ENCODE measurements at regions not wholly inside any gene's neighbourhood (a gene's known extent, or its start where the extent isn't known, plus 50 kb on each side); places are given as distances from the start of the nearest gene placed in this dataset.

- Histone ChIP-seq H2AFZ (ENCODE audit: low read length) (no peak overlapping the region), H4K20me1 (ENCODE audit: insufficient read depth, low read length) (no peaks in the 10 kb centered on the region), H3K27me3 (ENCODE audit: insufficient read depth, low read length) (no peaks in the 10 kb centered on the region), H3K4me2 (ENCODE audit: insufficient read depth, low read length) (no peak overlapping the region), H3K36me3 (ENCODE audit: insufficient read depth, low read length) (no peaks in the 10 kb centered on the region), H3K79me2 (ENCODE audit: insufficient read depth, low read length) (no peaks in the 10 kb centered on the region), H3K4me1 (ENCODE audit: insufficient read depth, low read length) (peaks cover 12% of the 10 kb centered on the region), H3K4me3 (ENCODE audit: insufficient read depth, low read length) (no peak overlapping the region), H3K27ac (ENCODE audit: low read depth, low read length) (no peak overlapping the region), H3K9me3 (ENCODE audit: low read depth, low read length) (no peaks in the 10 kb centered on the region)
- no peak for TF ChIP-seq CTCF (IDR thresholded peaks at IDR 0.05; ENCODE audit: extremely low read depth, low read depth, low read length)
- DNase-seq (ENCODE audit: insufficient read length, low spot score, missing footprints), result no peak
These were observed 57.3 kb upstream of the TMEM72 start for GRCh38 chr10:44853796-44854195.

- no peaks in the 10 kb centered on the region for H3K79me2 ChIP-seq (ENCODE audit: insufficient read depth, low read length)
- peaks cover 12% of the 10 kb centered on the region for H3K4me1 ChIP-seq (ENCODE audit: insufficient read depth, low read length)
- H3K27me3 ChIP-seq (ENCODE audit: insufficient read depth, low read length), result no peaks in the 10 kb centered on the region
- H3K4me2 ChIP-seq (ENCODE audit: insufficient read depth, low read length), result no peak overlapping the region
- no peak for DNase-seq (ENCODE audit: insufficient read length, low spot score, missing footprints)
- H2AFZ ChIP-seq (ENCODE audit: low read length), result no peak overlapping the region
- H3K4me3 ChIP-seq (ENCODE audit: insufficient read depth, low read length), result no peak overlapping the region
- H3K27ac ChIP-seq (ENCODE audit: low read depth, low read length), result no peak overlapping the region
- H3K36me3 ChIP-seq (ENCODE audit: insufficient read depth, low read length), result no peaks in the 10 kb centered on the region
- H3K9me3 ChIP-seq (ENCODE audit: low read depth, low read length), result no peaks in the 10 kb centered on the region
- no peaks in the 10 kb centered on the region for H4K20me1 ChIP-seq (ENCODE audit: insufficient read depth, low read length)
- TF ChIP-seq CTCF (IDR thresholded peaks at IDR 0.05; ENCODE audit: extremely low read depth, low read depth, low read length), result no peak
These were observed 56.3 kb upstream of the TMEM72 start for GRCh38 chr10:44854693-44855350.

- Histone ChIP-seq H3K9me3 (ENCODE audit: low read depth, low read length) (no peaks in the 10 kb centered on the region), H3K27ac (ENCODE audit: low read depth, low read length) (no peak overlapping the region), H3K27me3 (ENCODE audit: insufficient read depth, low read length) (no peaks in the 10 kb centered on the region), H2AFZ (ENCODE audit: low read length) (no peak overlapping the region), H3K36me3 (ENCODE audit: insufficient read depth, low read length) (no peaks in the 10 kb centered on the region), H3K4me1 (ENCODE audit: insufficient read depth, low read length) (peaks cover 23% of the 10 kb centered on the region), H3K4me3 (ENCODE audit: insufficient read depth, low read length) (no peak overlapping the region), H3K4me2 (ENCODE audit: insufficient read depth, low read length) (no peak overlapping the region), H4K20me1 (ENCODE audit: insufficient read depth, low read length) (no peaks in the 10 kb centered on the region), H3K79me2 (ENCODE audit: insufficient read depth, low read length) (no peaks in the 10 kb centered on the region)
- DNase-seq (ENCODE audit: insufficient read length, low spot score, missing footprints), result no peak
- no peak for TF ChIP-seq CTCF (IDR thresholded peaks at IDR 0.05; ENCODE audit: extremely low read depth, low read depth, low read length)
These were observed 54.4 kb upstream of the TMEM72 start for GRCh38 chr10:44856696-44857095.

GRCh38 chr10:44857363-44858016 is 53.6 kb upstream of the TMEM72 start:
- H3K9me3 ChIP-seq (ENCODE audit: low read depth, low read length), result no peaks in the 10 kb centered on the region
- no peak overlapping the region for H3K4me2 ChIP-seq (ENCODE audit: insufficient read depth, low read length)
- DNase-seq (ENCODE audit: insufficient read length, low spot score, missing footprints), result peak; percentile 97
- H3K27me3 ChIP-seq (ENCODE audit: insufficient read depth, low read length), result no peaks in the 10 kb centered on the region
- H3K36me3 ChIP-seq (ENCODE audit: insufficient read depth, low read length), result no peaks in the 10 kb centered on the region
- H3K4me3 ChIP-seq (ENCODE audit: insufficient read depth, low read length), result no peak overlapping the region
- H2AFZ ChIP-seq (ENCODE audit: low read length), result no peak overlapping the region
- no peaks in the 10 kb centered on the region for H3K79me2 ChIP-seq (ENCODE audit: insufficient read depth, low read length)
- peak; percentile 100 for TF ChIP-seq CTCF (IDR thresholded peaks at IDR 0.05; ENCODE audit: extremely low read depth, low read depth, low read length)
- H4K20me1 ChIP-seq (ENCODE audit: insufficient read depth, low read length), result no peaks in the 10 kb centered on the region
- no peak overlapping the region for H3K27ac ChIP-seq (ENCODE audit: low read depth, low read length)
- H3K4me1 ChIP-seq (ENCODE audit: insufficient read depth, low read length), result peaks cover 26% of the 10 kb centered on the region
